T-cell (primary cell): ENCODE measurements at regions not wholly inside any gene's neighbourhood (a gene's known extent, or its start where the extent isn't known, plus 50 kb on each side); places are given as distances from the start of the nearest gene placed in this dataset.

Experiments
- ATAC-seq, 4 experiments: fragments of 200-7000 bp in 3 of 4; fragments of 150-1000 bp in 1 of 4; cut with Tn5 transposase; replicated peaks in 1 of 4; 1 replicate in 3 of 4; 2 replicates in 1 of 4; pipeline ENCODE4 v1.10.0; 2021; ENCODE audit warnings: moderate library complexity in 3 of 4, mild to moderate bottlenecking in 2 of 4, moderate number of reproducible peaks in 1 of 4
- CTCF ChIA-PET, 2 donors: fragments of 300-600 bp; sonication (Branson Sonifier 250); formaldehyde crosslinking; loops; one replicate each; lab custom pipeline; 2022; ENCODE audit warnings: antibody characterized with exemption in 2 of 2; lab: Charles Lee
- POLR2A ChIA-PET, 2 donors: fragments of 300-600 bp; sonication (Branson Sonifier 250); formaldehyde crosslinking; loops; one replicate each; lab custom pipeline; 2022; ENCODE audit warnings: antibody characterized with exemption in 2 of 2; lab: Charles Lee
- DNase-seq, 35 experiments: peaks; one replicate each; pipeline versions ENCODE4 v3.0.0 to v3.0.0-alpha.2; 2013 to 2023
- H3K27ac ChIP-seq: one replicate; pipeline ENCODE4 v1.5.1; 2013; ENCODE audit warnings: low read length
- H3K27me3 ChIP-seq, 2 experiments: replicated peaks in 1 of 2; 1 replicate in 1 of 2; 2 replicates in 1 of 2; pipeline versions ENCODE4 v1.6.1 to v1.7.0; 2013; ENCODE audit warnings: low read length in 1 of 2, mixed read lengths in 1 of 2; ENCODE audit not compliant: control insufficient read depth in 2 of 2, insufficient read depth in 2 of 2; ENCODE audit errors: extremely low read depth in 1 of 2
- H3K36me3 ChIP-seq, 2 donors: 1 replicate in 1 of 2; 2 replicates in 1 of 2; pipeline versions ENCODE4 v1.6.1 to v1.7.0; 2013; ENCODE audit warnings: low read length in 1 of 2; ENCODE audit not compliant: control insufficient read depth in 2 of 2, insufficient read depth in 1 of 2; ENCODE audit errors: extremely low read depth in 1 of 2
- H3K4me1 ChIP-seq, 2 experiments: 1 replicate in 1 of 2; 2 replicates in 1 of 2; pipeline versions ENCODE4 v1.6.1 to v1.7.0; 2013; ENCODE audit warnings: low read length in 2 of 2, mixed read lengths in 1 of 2; ENCODE audit not compliant: insufficient read depth in 2 of 2, control insufficient read depth in 1 of 2; ENCODE audit errors: extremely low read depth in 1 of 2
- H3K4me3 ChIP-seq, 2 donors: 1 replicate in 1 of 2; 2 replicates in 1 of 2; pipeline versions ENCODE4 v1.5.1 to v1.7.0; 2013; ENCODE audit warnings: mild to moderate bottlenecking in 2 of 2, low read length in 1 of 2, moderate library complexity in 1 of 2; ENCODE audit not compliant: control insufficient read depth in 1 of 2; ENCODE audit errors: extremely low read depth in 1 of 2
- H3K9me3 ChIP-seq: 2 replicates; pipeline ENCODE4 v1.7.0; 2013
- H3K27ac Mint-ChIP-seq, 2 donors: one replicate each; pipeline ENCODE4 v1.8.0; 2020 to 2021; ENCODE audit warnings: mild to moderate bottlenecking in 2 of 2, mixed read lengths in 2 of 2
- H3K27me3 Mint-ChIP-seq, 2 donors: one replicate each; pipeline ENCODE4 v1.8.0; 2021 to 2022; ENCODE audit warnings: mixed read lengths in 2 of 2
- H3K36me3 Mint-ChIP-seq: one replicate; pipeline ENCODE4 v1.8.0; 2021; ENCODE audit warnings: mixed read lengths
- H3K4me1 Mint-ChIP-seq, 3 donors: one replicate each; pipeline ENCODE4 v1.8.0; 2020 to 2022; ENCODE audit warnings: mixed read lengths in 3 of 3, mild to moderate bottlenecking in 1 of 3
- H3K4me3 Mint-ChIP-seq, 3 donors: one replicate each; pipeline ENCODE4 v1.8.0; 2020 to 2022; ENCODE audit warnings: mild to moderate bottlenecking in 3 of 3, mixed read lengths in 3 of 3, moderate library complexity in 3 of 3
- H3K9me3 Mint-ChIP-seq, 3 donors: one replicate each; pipeline ENCODE4 v1.8.0; 2020 to 2022; ENCODE audit warnings: mixed read lengths in 3 of 3
- WGBS: methylation state at CpG from one replicate; pipeline ENCODE4 v1.1.5; 2013; ENCODE audit warnings: missing lambda C conversion rate; ENCODE audit not compliant: insufficient coverage; 5-methylcytosine and 5-hydroxymethylcytosine counted together

DNA sequence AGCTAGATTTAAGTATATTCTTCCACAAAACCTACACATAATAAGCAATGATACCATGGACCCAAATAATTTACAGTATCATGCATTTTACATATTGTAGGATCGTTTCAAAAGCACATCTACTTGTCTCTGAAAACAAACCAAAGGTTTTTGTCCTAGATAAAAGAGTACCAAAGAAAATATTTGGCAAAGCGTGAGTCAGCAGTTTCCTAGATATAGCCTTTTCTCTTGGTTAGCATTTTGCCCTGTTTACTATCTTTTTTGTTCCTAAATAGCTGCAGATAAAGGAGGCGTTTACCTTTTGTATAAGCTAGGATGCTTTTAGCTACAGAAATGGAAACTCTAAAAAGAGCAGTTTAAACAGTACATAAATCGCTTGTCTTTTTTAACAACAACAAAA is 305.8 kb upstream of the GULP1 start:
- H3K36me3 Mint-ChIP-seq, result no peaks in the 10 kb centered on the region
- POLR2A ChIA-PET, result no interaction called here
- no peak overlapping the region for H3K27ac Mint-ChIP-seq
- H3K27me3 Mint-ChIP-seq, result no peaks in the 10 kb centered on the region
- no peaks in the 10 kb centered on the region for H3K9me3 Mint-ChIP-seq
- Histone ChIP-seq H3K36me3 (no peaks in the 10 kb centered on the region), H3K9me3 (no peaks in the 10 kb centered on the region), H3K27me3 (no peaks in the 10 kb centered on the region), H3K27ac (no peak overlapping the region), H3K4me3 (no peak overlapping the region), H3K4me1 (peaks cover 2 to 14% of the 10 kb centered on the region in 2 experiments)
- CTCF ChIA-PET, result no interaction called here
- H3K4me1 Mint-ChIP-seq, result peaks cover 13 to 22% (median 18%) of the 10 kb centered on the region in 3 donors
- no peak overlapping the region for H3K4me3 Mint-ChIP-seq
- no peak for ATAC-seq
- no peak for DNase-seq
- WGBS, result 40% methylated on average over 1 of the region's 4 CpGs

DNA sequence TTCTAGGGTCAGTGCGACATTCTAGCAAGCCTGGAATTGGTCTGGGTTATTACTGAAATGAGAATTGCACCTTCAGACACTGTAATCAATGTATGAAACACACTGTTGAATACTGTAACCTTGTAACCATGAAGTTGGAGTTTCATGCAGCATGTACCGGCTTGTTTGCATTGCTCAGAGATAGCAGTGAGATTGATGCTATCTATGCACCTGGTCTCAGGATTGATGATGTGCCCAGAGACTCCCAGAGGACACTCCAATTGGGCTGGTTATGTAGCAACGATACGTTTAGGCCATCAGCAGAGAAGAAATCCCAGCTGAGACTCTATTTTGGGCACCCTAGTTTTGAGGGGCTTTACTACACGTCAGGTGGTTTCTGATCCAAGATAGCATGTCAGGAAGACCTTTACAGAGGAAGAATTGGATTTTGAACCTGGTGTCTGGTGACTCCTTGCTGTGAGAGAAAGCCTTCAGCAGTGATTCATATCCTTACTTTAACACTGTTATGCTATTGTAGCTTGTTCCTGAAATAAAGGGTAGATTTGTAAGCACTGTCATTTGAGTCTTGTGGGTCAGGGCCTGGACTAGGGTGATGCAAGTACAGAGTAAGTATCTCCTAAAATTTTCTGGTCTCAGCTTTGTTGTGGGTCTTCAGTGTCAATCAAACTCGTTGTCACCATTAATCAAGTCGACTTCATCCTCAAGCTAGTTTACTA is 305.1 kb upstream of the GULP1 start:
- WGBS, result 80% methylated on average over 6 of the region's 7 CpGs
- no peaks in the 10 kb centered on the region for H3K27me3 Mint-ChIP-seq
- H3K4me1 ChIP-seq, result peaks cover 2 to 20% of the 10 kb centered on the region in 2 experiments
- H3K27ac Mint-ChIP-seq, result no peak overlapping the region
- H3K36me3 Mint-ChIP-seq, result no peaks in the 10 kb centered on the region
- H3K27me3 ChIP-seq, result no peaks in the 10 kb centered on the region
- peaks cover 13 to 23% (median 18%) of the 10 kb centered on the region in 3 donors for H3K4me1 Mint-ChIP-seq
- H3K9me3 Mint-ChIP-seq, result no peaks in the 10 kb centered on the region
- DNase-seq (no peak), ATAC-seq (no peak)
- POLR2A ChIA-PET, result no interaction called here
- CTCF ChIA-PET, result no interaction called here
- H3K4me3 ChIP-seq, result no peak overlapping the region
- H3K4me3 Mint-ChIP-seq, result no peak overlapping the region
- H3K36me3 ChIP-seq, result no peaks in the 10 kb centered on the region
- H3K27ac ChIP-seq, result no peak overlapping the region
- H3K9me3 ChIP-seq, result no peaks in the 10 kb centered on the region

DNA sequence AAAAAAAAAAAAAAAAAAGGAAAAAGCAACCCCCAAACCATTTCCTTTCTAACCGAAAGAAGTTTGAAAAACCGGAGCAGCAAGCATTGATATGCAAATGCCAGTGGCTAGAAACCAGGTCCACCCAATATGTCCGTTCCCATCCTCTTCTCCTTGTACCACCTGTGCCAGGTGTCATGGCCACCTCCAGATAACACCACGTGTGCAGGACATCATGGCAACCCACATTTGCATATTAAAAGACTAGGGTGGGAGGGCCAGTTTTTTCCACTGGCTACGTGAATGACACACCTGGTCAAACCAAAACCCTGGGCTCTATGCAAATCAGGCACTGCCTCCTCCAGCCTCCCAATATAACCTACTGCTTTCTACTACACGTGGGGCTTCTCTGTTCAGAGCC is 303.3 kb upstream of the GULP1 start:
- peak overlapping the region in 1 of 3 donors; percentile 2 for H3K4me3 Mint-ChIP-seq
- H3K4me1 Mint-ChIP-seq, result peaks cover 13 to 23% (median 18%) of the 10 kb centered on the region in 3 donors
- CTCF ChIA-PET, result interaction anchor here in 1 of 2 donors (0.6 kb wide), 1 partner anchor 396 kb away, joined by 3 read pairs; no protein-coding TSS in a partner anchor
- H3K36me3 Mint-ChIP-seq, result no peaks in the 10 kb centered on the region
- WGBS, result 15% methylated on average over 3 of the region's 6 CpGs
- Histone ChIP-seq H3K36me3 (no peaks in the 10 kb centered on the region), H3K4me1 (peaks cover 2 to 23% of the 10 kb centered on the region in 2 experiments), H3K4me3 (no peak overlapping the region), H3K27me3 (no peaks in the 10 kb centered on the region), H3K9me3 (no peaks in the 10 kb centered on the region), H3K27ac (no peak overlapping the region)
- DNase-seq (no peak), ATAC-seq (no peak)
- POLR2A ChIA-PET, result no interaction called here
- H3K27me3 Mint-ChIP-seq, result no peaks in the 10 kb centered on the region
- H3K9me3 Mint-ChIP-seq, result no peaks in the 10 kb centered on the region
- H3K27ac Mint-ChIP-seq, result no peak overlapping the region

DNA sequence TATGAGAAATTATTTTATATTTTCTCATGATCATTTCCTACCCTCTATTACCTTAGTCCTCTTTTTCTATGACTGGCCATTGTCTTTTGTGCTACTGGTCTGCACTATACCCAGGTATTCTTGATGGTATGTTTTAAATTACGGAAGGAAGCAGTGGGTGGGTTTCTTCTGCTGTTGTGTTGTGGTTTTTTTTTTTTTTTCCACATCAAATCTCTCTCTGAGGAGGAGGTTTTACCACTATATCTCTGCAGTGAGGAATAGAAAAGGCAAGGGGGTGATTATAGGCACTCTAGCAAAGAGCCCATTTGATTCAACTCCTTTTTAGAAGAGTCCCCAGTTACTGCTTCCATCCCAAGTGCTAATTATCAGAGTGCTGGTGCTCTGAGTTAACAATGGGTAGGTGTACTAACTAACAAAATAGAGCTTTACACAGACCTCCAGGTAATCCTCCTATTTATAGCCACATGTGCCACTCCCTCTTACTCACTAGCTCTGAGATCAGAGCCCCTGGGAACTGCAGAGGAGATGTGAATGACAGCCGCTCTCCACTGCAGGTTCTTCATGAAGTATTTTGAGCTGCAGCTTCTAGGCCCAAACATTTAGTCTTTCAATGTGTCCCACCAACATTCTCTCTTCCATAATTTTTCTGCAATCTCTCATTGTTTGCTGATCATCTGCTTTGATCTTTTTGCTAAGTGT is 301.6 kb upstream of the GULP1 start:
- Histone ChIP-seq H3K27ac (no peak overlapping the region), H3K27me3 (no peaks in the 10 kb centered on the region), H3K4me3 (no peak overlapping the region), H3K9me3 (no peaks in the 10 kb centered on the region), H3K36me3 (no peaks in the 10 kb centered on the region), H3K4me1 (peaks cover 6 to 25% of the 10 kb centered on the region in 2 experiments)
- ChIA-PET POLR2A (no interaction called here), CTCF (no interaction called here)
- Mint-ChIP-seq H3K27me3 (no peaks in the 10 kb centered on the region), H3K27ac (no peak overlapping the region), H3K4me3 (peak overlapping the region in 1 of 3 donors; percentile 16), H3K4me1 (peaks cover 13 to 28% (median 18%) of the 10 kb centered on the region in 3 donors), H3K36me3 (no peaks in the 10 kb centered on the region), H3K9me3 (no peaks in the 10 kb centered on the region)
- DNase-seq (peak in 1 of 35 experiments; percentile 2), ATAC-seq (peak in 2 of 4 experiments; percentile 48 to 64)
- no CpG with 5 or more reads among the region's 2 CpGs for WGBS

DNA sequence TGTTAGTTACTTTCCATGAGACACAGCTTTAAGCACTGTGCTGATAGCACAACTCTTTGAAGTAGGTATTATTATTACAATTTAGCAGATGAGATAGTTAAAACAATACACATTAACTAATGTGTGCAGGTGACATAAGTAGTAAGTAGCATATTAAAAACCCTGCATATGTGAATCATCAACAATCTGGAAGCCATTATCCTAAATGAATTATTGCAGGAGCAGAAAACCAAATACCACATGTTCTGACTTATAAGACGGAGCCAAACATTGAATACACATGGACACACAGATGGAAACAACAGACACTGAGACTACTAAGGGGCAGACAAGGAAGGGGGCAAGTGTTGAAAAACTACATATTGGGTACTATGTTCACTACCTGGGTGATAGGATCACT is 300.3 kb upstream of the GULP1 start:
- Mint-ChIP-seq H3K27me3 (no peaks in the 10 kb centered on the region), H3K9me3 (no peaks in the 10 kb centered on the region)
- no peak for ATAC-seq

DNA sequence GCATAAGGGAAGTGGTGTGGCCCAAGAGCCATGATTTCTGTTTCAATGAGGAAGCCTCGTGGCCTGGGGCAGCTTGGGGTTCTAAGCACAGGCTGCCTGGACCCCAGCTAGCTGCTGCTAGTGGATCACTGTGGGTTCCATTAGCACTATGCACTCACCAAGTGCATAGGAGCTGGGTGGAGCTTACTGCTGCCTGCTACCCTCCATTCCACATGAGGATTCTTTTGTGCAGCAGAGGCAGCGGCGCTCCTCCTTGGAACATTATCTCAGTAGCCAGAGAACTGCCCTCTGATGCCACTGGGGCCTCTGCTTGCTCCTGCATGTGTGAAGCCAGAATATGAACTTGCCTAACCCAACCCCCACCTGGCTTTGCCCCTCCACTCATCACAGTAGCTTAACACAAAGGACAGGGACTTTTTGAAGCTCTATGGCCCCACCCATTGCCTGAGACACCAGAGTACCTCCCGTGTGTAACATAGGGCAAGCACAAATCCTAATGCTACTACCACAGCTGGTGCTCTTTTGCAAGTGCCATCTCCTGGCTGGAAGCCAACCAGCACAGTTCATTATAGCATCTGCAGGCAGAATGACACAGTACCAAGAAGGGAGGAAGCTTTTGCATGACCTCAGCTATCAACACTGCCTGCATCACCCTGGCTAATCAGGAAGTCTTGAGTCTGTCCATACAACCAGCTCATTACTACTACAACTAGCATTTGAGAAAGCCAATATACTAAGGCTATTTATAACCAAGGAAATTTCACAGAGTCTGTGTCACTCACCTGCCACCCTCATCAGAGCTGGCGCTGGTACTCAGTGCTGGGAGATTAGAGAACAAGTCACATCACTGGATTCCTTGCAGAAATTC is 297.0 kb upstream of the GULP1 start:
- peak in 1 of 35 experiments; percentile 2 for DNase-seq
- WGBS, result 95% methylated on average over 2 of the region's 5 CpGs
- Mint-ChIP-seq H3K9me3 (no peaks in the 10 kb centered on the region), H3K36me3 (no peaks in the 10 kb centered on the region), H3K4me1 (peaks cover 7 to 16% (median 9%) of the 10 kb centered on the region in 3 donors), H3K27ac (no peak overlapping the region), H3K27me3 (no peaks in the 10 kb centered on the region), H3K4me3 (no peak overlapping the region)
- H3K27ac ChIP-seq, result no peak overlapping the region
- H3K4me3 ChIP-seq, result no peak overlapping the region
- ChIA-PET POLR2A (no interaction called here), CTCF (no interaction called here)
- no peak for ATAC-seq
- H3K36me3 ChIP-seq, result no peaks in the 10 kb centered on the region
- no peaks in the 10 kb centered on the region for H3K9me3 ChIP-seq
- peaks cover 4 to 19% of the 10 kb centered on the region in 2 experiments for H3K4me1 ChIP-seq
- H3K27me3 ChIP-seq, result no peaks in the 10 kb centered on the region

More for the DNA sequence above, 300.3 kb upstream of the GULP1 start:
- Histone ChIP-seq H3K4me1 (peaks cover 6 to 25% of the 10 kb centered on the region in 2 experiments), H3K27ac (no peak overlapping the region), H3K4me3 (no peak overlapping the region), H3K9me3 (no peaks in the 10 kb centered on the region), H3K36me3 (no peaks in the 10 kb centered on the region), H3K27me3 (no peaks in the 10 kb centered on the region)
- no peak for DNase-seq
- Mint-ChIP-seq H3K36me3 (no peaks in the 10 kb centered on the region), H3K27ac (no peak overlapping the region), H3K4me1 (peaks cover 13 to 28% (median 18%) of the 10 kb centered on the region in 3 donors), H3K4me3 (no peak overlapping the region)
- CTCF ChIA-PET, result interaction anchor here in 1 of 2 donors (0.6 kb wide), 1 partner anchor 34 kb away, joined by 3 read pairs; no protein-coding TSS in a partner anchor
- WGBS, result no CpG with 5 or more reads among the region's 1 CpG
- POLR2A ChIA-PET, result no interaction called here
